ENCODE measurements at regions not wholly inside any gene's neighbourhood (a gene's known extent, or its start where the extent isn't known, plus 50 kb on each side); places are given as distances from the start of the nearest gene placed in this dataset.

DNA sequence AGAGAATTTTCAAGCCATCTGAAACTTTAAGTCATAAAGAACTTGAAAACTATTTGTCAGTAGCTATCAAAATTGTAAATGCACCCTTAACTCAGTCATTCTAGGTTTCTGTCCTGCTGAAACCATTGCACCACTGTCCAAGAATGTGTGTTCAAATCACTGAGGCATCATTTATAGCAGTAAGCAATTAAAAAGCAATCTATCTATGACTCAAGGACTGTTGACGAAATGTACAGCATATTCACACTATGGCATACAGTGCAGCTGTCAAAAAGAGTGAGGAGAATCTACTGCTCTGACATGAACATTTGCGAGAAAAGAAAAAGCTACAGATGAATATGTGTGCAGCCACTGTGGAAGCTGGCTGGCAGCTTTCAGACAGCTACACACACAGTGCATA lies 71.2 kb downstream of the ING1 start:
- H3K9me3 ChIP-seq (replicated peaks in 1 of 2; ENCODE audit: control insufficient read depth in 2 of 2, insufficient read depth in 1 of 2, low read depth in 1 of 2, low read length in 2 of 2): peaks cover 0 to 10% of the 10 kb centered on the region in 2 donors
- H3K4ac ChIP-seq (ENCODE audit: low read length): no peak overlapping the region
- no peak overlapping the region for H3K23ac ChIP-seq (ENCODE audit: low read depth, low read length, poor library complexity)
- no peak overlapping the region for H3K4me2 ChIP-seq (ENCODE audit: insufficient read depth, low read length, poor library complexity, severe bottlenecking)
- no CpG with 5 or more reads among the region's 2 CpGs for WGBS, 2 donors (ENCODE audit: extremely low coverage in 2 of 2, insufficient read length in 2 of 2, insufficient replicate concordance in 1 of 2)
- no peak overlapping the region for H4K91ac ChIP-seq (ENCODE audit: low read depth, low read length, poor library complexity)
- no peaks in the 10 kb centered on the region for H3K36me3 ChIP-seq (replicated peaks in 1 of 2; ENCODE audit: control insufficient read depth in 2 of 2, insufficient read depth in 2 of 2, low read length in 2 of 2)
- H3K4me3 ChIP-seq (ENCODE audit: low read length in 2 of 2): no peak overlapping the region
- H2BK12ac ChIP-seq (ENCODE audit: low read length): no peak overlapping the region
- H3K14ac ChIP-seq (ENCODE audit: low read length): no peak overlapping the region
- DNase-seq (ENCODE audit: low spot score): no peak
- H2AK5ac ChIP-seq (ENCODE audit: low read depth, low read length): no peak overlapping the region
- H4K8ac ChIP-seq (ENCODE audit: low read depth, low read length): no peak overlapping the region
- no peak overlapping the region for H2BK120ac ChIP-seq (ENCODE audit: low read depth, low read length)
- no peak overlapping the region for H2BK15ac ChIP-seq (ENCODE audit: low read length)
- H2BK5ac ChIP-seq (ENCODE audit: low read length): no peak overlapping the region
- no peak overlapping the region for H3K9ac ChIP-seq (ENCODE audit: low read depth, low read length, poor library complexity)
- H3K18ac ChIP-seq (ENCODE audit: low read length): no peak overlapping the region
- H2AFZ ChIP-seq (ENCODE audit: low read length): no peak overlapping the region
- H3K4me1 ChIP-seq (ENCODE audit: control insufficient read depth in 2 of 2, insufficient read depth in 1 of 2, low read depth in 1 of 2, low read length in 2 of 2): no peaks in the 10 kb centered on the region
- no peak overlapping the region for H3K27ac ChIP-seq (replicated peaks; ENCODE audit: low read length)
- H3K79me1 ChIP-seq (ENCODE audit: low read depth, low read length): no peaks in the 10 kb centered on the region
- no peaks in the 10 kb centered on the region for H3K27me3 ChIP-seq (ENCODE audit: control insufficient read depth in 3 of 3, insufficient read depth in 3 of 3, low read depth in 1 of 3, low read length in 3 of 3)

DNA sequence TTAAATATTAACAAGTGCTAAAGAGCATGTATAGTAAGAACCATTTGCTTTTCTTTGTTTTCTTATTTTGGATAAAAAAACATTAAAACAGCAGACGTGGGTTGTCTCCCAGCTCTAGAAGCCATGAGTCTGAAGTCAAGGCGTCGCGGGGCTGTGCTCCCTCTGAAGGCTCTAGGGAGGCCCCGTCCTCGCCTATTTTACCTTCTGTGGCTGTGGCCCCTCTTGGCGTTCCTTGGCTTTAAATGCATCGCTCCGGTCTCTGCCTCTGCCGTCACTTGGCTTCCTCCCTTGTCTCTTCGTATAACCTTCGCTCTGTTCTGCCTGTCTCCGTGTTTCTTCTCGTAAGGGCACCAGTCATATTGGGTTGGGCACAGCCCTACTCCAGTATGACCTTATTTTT lies 75.3 kb downstream of the ING1 start:
- Histone ChIP-seq H2AFZ (ENCODE audit: low read length) (no peak overlapping the region), H3K27me3 (ENCODE audit: control insufficient read depth in 3 of 3, insufficient read depth in 3 of 3, low read depth in 1 of 3, low read length in 3 of 3) (peaks cover 0 to 2% (median 0%) of the 10 kb centered on the region in 3 experiments), H3K4me2 (ENCODE audit: insufficient read depth, low read length, poor library complexity, severe bottlenecking) (no peak overlapping the region), H2BK5ac (ENCODE audit: low read length) (no peak overlapping the region), H3K14ac (ENCODE audit: low read length) (no peak overlapping the region), H4K91ac (ENCODE audit: low read depth, low read length, poor library complexity) (no peak overlapping the region), H2BK12ac (ENCODE audit: low read length) (no peak overlapping the region), H3K9me3 (replicated peaks in 1 of 2; ENCODE audit: control insufficient read depth in 2 of 2, insufficient read depth in 1 of 2, low read depth in 1 of 2, low read length in 2 of 2) (peaks cover 4 to 12% of the 10 kb centered on the region in 2 donors), H4K8ac (ENCODE audit: low read depth, low read length) (no peak overlapping the region), H3K18ac (ENCODE audit: low read length) (no peak overlapping the region), H3K36me3 (replicated peaks in 1 of 2; ENCODE audit: control insufficient read depth in 2 of 2, insufficient read depth in 2 of 2, low read length in 2 of 2) (no peaks in the 10 kb centered on the region), H3K79me1 (ENCODE audit: low read depth, low read length) (no peaks in the 10 kb centered on the region), H3K27ac (replicated peaks; ENCODE audit: low read length) (no peak overlapping the region), H3K23ac (ENCODE audit: low read depth, low read length, poor library complexity) (no peak overlapping the region), H3K4ac (ENCODE audit: low read length) (no peak overlapping the region), H3K4me1 (ENCODE audit: control insufficient read depth in 2 of 2, insufficient read depth in 1 of 2, low read depth in 1 of 2, low read length in 2 of 2) (no peaks in the 10 kb centered on the region), H2AK5ac (ENCODE audit: low read depth, low read length) (no peak overlapping the region), H3K4me3 (ENCODE audit: low read length in 2 of 2) (no peak overlapping the region), H2BK120ac (ENCODE audit: low read depth, low read length) (no peak overlapping the region), H3K9ac (ENCODE audit: low read depth, low read length, poor library complexity) (no peak overlapping the region), H2BK15ac (ENCODE audit: low read length) (no peak overlapping the region)
- DNase-seq (ENCODE audit: low spot score): no peak
- WGBS, 2 donors (ENCODE audit: extremely low coverage in 2 of 2, insufficient read length in 2 of 2, insufficient replicate concordance in 1 of 2): no CpG with 5 or more reads among the region's 14 CpGs

DNA sequence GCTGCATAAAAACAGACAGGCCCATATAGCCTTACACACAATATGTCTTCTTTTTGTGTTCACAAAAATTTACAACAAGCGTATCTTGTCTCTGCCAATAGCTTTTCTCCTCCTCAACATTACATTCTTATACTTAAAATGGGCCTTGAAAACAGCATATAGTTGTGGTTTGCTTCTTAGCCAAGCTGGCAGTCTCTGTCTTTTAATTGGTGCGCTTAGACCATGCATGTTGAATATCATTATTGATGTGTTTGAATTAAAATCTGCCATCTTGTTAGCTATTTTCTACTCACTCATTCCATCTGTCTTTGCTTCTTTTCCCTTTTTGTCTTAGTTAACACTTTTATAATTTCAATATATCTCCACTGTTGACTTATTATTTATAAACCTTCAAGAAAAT lies 76.4 kb downstream of the ING1 start:
- no peak overlapping the region for H3K14ac ChIP-seq (ENCODE audit: low read length)
- no peak overlapping the region for H3K18ac ChIP-seq (ENCODE audit: low read length)
- no peak for DNase-seq (ENCODE audit: low spot score)
- H3K9ac ChIP-seq (ENCODE audit: low read depth, low read length, poor library complexity): no peak overlapping the region
- peaks cover 0 to 2% (median 0%) of the 10 kb centered on the region in 3 experiments for H3K27me3 ChIP-seq (ENCODE audit: control insufficient read depth in 3 of 3, insufficient read depth in 3 of 3, low read depth in 1 of 3, low read length in 3 of 3)
- no peak overlapping the region for H2BK5ac ChIP-seq (ENCODE audit: low read length)
- no peak overlapping the region for H3K27ac ChIP-seq (replicated peaks; ENCODE audit: low read length)
- H3K4me1 ChIP-seq (ENCODE audit: control insufficient read depth in 2 of 2, insufficient read depth in 1 of 2, low read depth in 1 of 2, low read length in 2 of 2): peaks cover 0 to 3% of the 10 kb centered on the region in 2 donors
- no peaks in the 10 kb centered on the region for H3K36me3 ChIP-seq (replicated peaks in 1 of 2; ENCODE audit: control insufficient read depth in 2 of 2, insufficient read depth in 2 of 2, low read length in 2 of 2)
- H3K4ac ChIP-seq (ENCODE audit: low read length): no peak overlapping the region
- no peak overlapping the region for H3K4me3 ChIP-seq (ENCODE audit: low read length in 2 of 2)
- peaks cover 6 to 12% of the 10 kb centered on the region in 2 donors for H3K9me3 ChIP-seq (replicated peaks in 1 of 2; ENCODE audit: control insufficient read depth in 2 of 2, insufficient read depth in 1 of 2, low read depth in 1 of 2, low read length in 2 of 2)
- no CpG with 5 or more reads among the region's 2 CpGs for WGBS, 2 donors (ENCODE audit: extremely low coverage in 2 of 2, insufficient read length in 2 of 2, insufficient replicate concordance in 1 of 2)
- H2BK15ac ChIP-seq (ENCODE audit: low read length): no peak overlapping the region
- no peak overlapping the region for H2BK120ac ChIP-seq (ENCODE audit: low read depth, low read length)
- no peak overlapping the region for H2AK5ac ChIP-seq (ENCODE audit: low read depth, low read length)
- no peak overlapping the region for H3K23ac ChIP-seq (ENCODE audit: low read depth, low read length, poor library complexity)
- no peak overlapping the region for H4K91ac ChIP-seq (ENCODE audit: low read depth, low read length, poor library complexity)
- H4K8ac ChIP-seq (ENCODE audit: low read depth, low read length): no peak overlapping the region
- no peaks in the 10 kb centered on the region for H3K79me1 ChIP-seq (ENCODE audit: low read depth, low read length)
- no peak overlapping the region for H2BK12ac ChIP-seq (ENCODE audit: low read length)
- H3K4me2 ChIP-seq (ENCODE audit: insufficient read depth, low read length, poor library complexity, severe bottlenecking): no peak overlapping the region
- H2AFZ ChIP-seq (ENCODE audit: low read length): no peak overlapping the region

DNA sequence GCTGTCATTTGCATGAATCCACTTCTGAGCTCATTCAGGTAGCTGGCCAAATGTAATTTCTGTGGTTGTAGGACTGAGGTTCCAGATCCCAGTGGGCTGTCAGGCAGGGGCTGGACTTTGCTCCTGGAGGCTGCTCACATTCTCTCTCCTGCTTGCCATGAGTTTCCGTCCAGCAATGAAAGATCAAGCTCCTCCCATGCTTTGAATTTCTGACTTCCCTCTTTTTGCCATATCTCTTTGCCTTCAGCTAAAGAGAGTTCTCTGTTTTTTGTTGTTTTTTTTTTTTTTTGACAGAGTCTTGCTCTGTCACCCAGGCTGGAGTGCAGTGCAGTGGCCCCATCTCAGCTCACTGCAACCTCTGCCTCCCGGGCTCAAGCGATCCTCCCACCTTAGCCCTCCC lies 76.9 kb downstream of the ING1 start:
- Histone ChIP-seq H3K9me3 (replicated peaks in 1 of 2; ENCODE audit: control insufficient read depth in 2 of 2, insufficient read depth in 1 of 2, low read depth in 1 of 2, low read length in 2 of 2) (peaks cover 6 to 12% of the 10 kb centered on the region in 2 donors), H3K23ac (ENCODE audit: low read depth, low read length, poor library complexity) (no peak overlapping the region), H2BK12ac (ENCODE audit: low read length) (no peak overlapping the region), H2AFZ (ENCODE audit: low read length) (no peak overlapping the region), H3K18ac (ENCODE audit: low read length) (no peak overlapping the region), H4K8ac (ENCODE audit: low read depth, low read length) (no peak overlapping the region), H3K4me3 (ENCODE audit: low read length in 2 of 2) (no peak overlapping the region), H3K4ac (ENCODE audit: low read length) (no peak overlapping the region), H2AK5ac (ENCODE audit: low read depth, low read length) (no peak overlapping the region), H3K4me2 (ENCODE audit: insufficient read depth, low read length, poor library complexity, severe bottlenecking) (no peak overlapping the region), H3K4me1 (ENCODE audit: control insufficient read depth in 2 of 2, insufficient read depth in 1 of 2, low read depth in 1 of 2, low read length in 2 of 2) (peaks cover 0 to 4% of the 10 kb centered on the region in 2 donors), H2BK15ac (ENCODE audit: low read length) (no peak overlapping the region), H3K27ac (replicated peaks; ENCODE audit: low read length) (no peak overlapping the region), H3K9ac (ENCODE audit: low read depth, low read length, poor library complexity) (no peak overlapping the region), H3K79me1 (ENCODE audit: low read depth, low read length) (no peaks in the 10 kb centered on the region), H3K27me3 (ENCODE audit: control insufficient read depth in 3 of 3, insufficient read depth in 3 of 3, low read depth in 1 of 3, low read length in 3 of 3) (peaks cover 0 to 2% (median 0%) of the 10 kb centered on the region in 3 experiments), H3K36me3 (replicated peaks in 1 of 2; ENCODE audit: control insufficient read depth in 2 of 2, insufficient read depth in 2 of 2, low read length in 2 of 2) (no peaks in the 10 kb centered on the region), H2BK120ac (ENCODE audit: low read depth, low read length) (no peak overlapping the region), H3K14ac (ENCODE audit: low read length) (no peak overlapping the region), H4K91ac (ENCODE audit: low read depth, low read length, poor library complexity) (no peak overlapping the region), H2BK5ac (ENCODE audit: low read length) (no peak overlapping the region)
- WGBS, 2 donors (ENCODE audit: extremely low coverage in 2 of 2, insufficient read length in 2 of 2, insufficient replicate concordance in 1 of 2): no CpG with 5 or more reads among the region's 3 CpGs
- no peak for DNase-seq (ENCODE audit: low spot score)

Measured in neuronal stem cell (in vitro differentiated cells).